Mammary epithelial cell (primary cell): ENCODE measurements at regions not wholly inside any gene's neighbourhood (a gene's known extent, or its start where the extent isn't known, plus 50 kb on each side); places are given as distances from the start of the nearest gene placed in this dataset.

ENCODE experiments used
- CTCF ChIP-seq, 2 donors: IDR thresholded peaks in 1 of 2; conservative IDR thresholded peaks in 1 of 2; 2 replicates each; pipeline ENCODE4 v1.5.1; 2011 to 2012; ENCODE audit warnings: inconsistent platforms in 2 of 2, low read length in 2 of 2, mild to moderate bottlenecking in 2 of 2, control low read depth in 1 of 2, low read depth in 1 of 2; ENCODE audit not compliant: insufficient read depth in 1 of 2; ENCODE audit errors: extremely low read depth in 1 of 2
- EZH2 ChIP-seq: IDR thresholded peaks from 2 replicates; pipeline ENCODE4 v1.6.1; 2012; ENCODE audit warnings: low read length, inconsistent platforms, borderline replicate concordance

DNA sequence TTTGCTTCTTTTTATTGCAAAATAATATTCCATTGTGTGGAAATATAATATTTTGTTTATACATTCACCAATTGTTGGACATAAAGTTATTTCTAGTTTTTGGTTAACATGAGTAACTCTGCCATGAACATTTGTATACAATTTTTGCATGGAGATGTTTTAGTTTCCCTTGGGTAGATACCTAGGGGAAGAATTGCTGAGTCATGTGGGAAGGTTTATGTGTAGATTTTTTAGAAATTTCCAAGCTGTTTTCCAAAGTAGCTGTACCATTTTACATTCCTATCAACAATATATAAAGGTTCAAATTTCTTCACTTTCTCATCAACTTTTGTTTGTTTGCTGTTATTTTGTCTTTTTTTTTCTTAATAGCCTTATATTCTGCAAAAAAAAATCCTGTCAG lies 664.7 kb upstream of the FBXO33 start:
- TF ChIP-seq CTCF (conservative IDR thresholded peaks at IDR 0.05 in 1 of 2, IDR thresholded peaks at IDR 0.05 in 1 of 2; ENCODE audit: extremely low read depth in 1 of 2, insufficient read depth in 1 of 2, low read depth in 1 of 2, low read length in 2 of 2) (no peak), EZH2 (no peak)
